M059J (cell line): ENCODE measurements at regions not wholly inside any gene's neighbourhood (a gene's known extent, or its start where the extent isn't known, plus 50 kb on each side); places are given as distances from the start of the nearest gene placed in this dataset.
A peak's percentile ranks its signal among the peaks of the same experiment; 100 is the strongest.
"Not testable (repeated sequence)": the region's sequence is repeated elsewhere in the genome, so short reads cannot be mapped to it uniquely, and the experiment has no call there.

Experiments
- DNase-seq: peaks from one replicate; pipeline ENCODE4 v3.0.0-alpha.2; 2012; ENCODE audit warnings: low read depth

DNA sequence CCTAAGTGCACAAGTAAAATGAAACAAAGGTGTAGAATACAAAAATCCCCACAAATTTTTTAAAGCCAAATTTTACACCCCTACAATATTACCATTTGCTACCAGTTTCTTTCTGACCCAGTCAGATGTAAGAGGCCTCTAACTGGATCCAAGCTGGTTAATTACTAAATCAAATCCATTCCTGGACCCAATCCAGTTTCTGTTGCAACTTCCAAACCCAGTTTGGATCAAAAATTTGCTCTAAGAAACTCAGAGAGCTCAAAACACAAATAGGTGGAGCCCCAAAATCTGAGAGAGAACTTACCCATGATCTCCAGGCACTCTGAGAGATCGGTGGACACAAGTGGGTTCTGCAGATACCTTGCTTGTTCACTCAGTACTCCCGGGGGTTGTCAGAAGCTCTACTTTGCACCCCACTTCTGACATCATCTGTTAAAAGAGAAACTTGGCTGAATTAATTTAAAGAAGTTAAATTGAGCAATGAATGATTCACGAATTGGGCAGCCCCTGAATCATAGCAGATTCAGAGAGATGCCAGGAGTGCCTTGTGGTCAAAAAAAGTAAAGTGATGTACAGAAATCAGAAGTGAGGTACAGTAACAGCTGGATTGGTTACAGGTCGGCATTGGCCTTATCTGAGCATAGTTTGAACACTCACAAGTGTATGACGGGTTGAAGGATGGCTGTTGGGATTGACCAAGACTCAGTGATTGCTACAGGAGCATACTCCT lies 448.0 kb downstream of the KCNT2 start:
- DNase-seq = peak; percentile 77

GRCh38 chr1:196155586-196155985 lies 452.7 kb downstream of the KCNT2 start:
- no peak for DNase-seq

DNA sequence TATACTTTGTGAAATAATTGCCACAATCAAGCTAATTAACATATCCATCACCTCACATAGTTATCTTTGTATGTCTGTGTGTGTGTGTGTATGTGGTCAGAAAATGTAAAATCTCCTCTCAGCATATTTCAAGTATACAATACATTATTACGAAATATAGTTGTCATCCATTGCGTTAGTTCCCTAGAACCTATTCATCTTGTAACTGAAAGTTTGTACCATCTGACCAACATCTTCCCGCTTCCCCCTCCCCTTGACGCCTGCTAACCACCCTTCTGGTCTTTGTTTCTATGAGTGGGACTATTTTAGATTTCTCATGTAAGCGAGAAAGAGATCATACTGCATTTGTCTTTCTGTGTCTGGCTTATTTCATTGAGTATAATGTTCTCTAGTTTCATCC lies 455.3 kb downstream of the KCNT2 start:
- DNase-seq = no peak

DNA sequence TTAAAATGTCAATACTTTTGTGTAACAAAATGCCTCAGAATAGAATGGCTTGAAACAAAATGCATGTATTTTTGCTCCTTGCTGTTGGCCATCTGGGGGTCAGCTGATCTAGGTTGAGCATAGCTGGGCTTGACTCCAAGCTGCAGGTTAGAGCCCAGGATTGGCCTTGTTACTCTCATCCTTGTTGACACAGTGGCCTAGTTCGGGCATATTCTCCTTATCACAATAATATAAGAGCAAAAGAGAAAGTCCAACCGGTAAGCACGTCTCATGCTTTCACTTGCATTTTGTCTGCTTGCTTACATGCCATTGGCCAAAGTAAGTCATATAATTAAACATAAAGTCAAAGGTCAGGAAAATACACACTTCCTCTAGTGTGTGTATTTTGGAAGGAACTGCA lies 456.2 kb downstream of the KCNT2 start:
- DNase-seq = peak; percentile 11

DNA sequence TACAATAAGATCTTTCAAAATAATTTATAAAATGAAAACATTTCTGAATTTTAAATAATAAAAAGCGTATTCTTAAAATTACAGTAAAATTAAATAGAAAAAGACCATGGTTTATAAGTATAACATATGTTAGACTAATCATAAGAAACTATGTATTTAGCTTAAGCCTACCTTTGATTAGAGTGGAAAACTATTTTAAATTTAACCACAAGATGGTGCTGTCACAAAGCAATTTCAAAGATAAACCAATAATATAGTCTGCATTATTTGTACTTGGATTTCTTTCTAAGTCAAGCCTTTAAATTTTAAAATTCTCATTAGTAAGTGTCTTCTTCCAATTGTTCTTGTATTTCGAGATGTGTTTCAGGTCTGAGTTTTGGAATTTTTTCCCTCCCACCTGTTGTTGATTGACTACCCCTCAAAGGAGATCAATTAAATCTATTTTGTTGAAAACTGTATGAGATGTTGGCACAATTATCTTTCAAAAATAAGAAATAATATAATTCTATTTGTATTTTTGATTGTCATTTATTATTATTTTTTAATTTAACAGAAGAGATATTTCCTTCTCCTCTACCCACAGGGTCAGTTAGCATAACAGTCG lies 459.8 kb downstream of the KCNT2 start:
- peak; percentile 47 for DNase-seq

- no peak for DNase-seq
Observed at GRCh38 chr1:196147530-196147929, 460.7 kb downstream of the KCNT2 start.

- not testable (repeated sequence) for DNase-seq
Observed at GRCh38 chr1:196145151-196145550, 463.1 kb downstream of the KCNT2 start.

GRCh38 chr1:196144588-196144987 lies 463.7 kb downstream of the KCNT2 start:
- DNase-seq = no peak

DNA sequence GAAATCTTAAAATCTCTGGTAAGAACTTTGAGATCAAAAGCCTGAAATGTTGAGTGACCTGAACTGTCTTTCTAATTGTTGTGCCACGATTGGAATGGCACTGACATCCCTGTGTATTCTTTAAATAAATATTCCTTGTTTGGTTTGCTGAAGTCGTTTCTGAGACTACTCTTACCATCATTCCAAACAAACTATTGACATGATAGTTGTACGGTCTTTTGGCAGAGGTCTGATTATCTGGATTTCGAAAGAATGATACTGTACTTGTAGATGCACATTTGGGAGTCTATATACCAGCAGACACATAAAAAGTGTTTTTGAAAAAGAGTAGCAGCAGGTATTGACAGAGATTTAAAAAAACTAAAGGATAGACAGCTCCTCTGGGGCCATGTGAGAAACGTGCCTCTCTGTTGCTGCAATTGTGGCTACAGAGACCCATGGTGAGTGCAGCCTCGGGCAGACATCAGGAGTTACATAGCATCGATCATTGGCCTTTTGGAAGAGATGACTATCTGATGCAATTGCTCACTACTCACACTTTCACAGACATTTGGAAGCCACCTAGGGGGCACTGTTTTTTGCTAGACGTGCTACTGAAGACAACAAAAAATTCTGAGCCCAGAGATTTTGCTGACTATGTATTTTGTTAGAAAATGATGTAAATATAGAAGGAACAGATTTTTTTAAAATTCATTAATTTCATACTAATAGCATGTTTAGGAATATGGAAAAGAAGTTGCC lies 464.5 kb downstream of the KCNT2 start:
- DNase-seq = peak; percentile 10

DNA sequence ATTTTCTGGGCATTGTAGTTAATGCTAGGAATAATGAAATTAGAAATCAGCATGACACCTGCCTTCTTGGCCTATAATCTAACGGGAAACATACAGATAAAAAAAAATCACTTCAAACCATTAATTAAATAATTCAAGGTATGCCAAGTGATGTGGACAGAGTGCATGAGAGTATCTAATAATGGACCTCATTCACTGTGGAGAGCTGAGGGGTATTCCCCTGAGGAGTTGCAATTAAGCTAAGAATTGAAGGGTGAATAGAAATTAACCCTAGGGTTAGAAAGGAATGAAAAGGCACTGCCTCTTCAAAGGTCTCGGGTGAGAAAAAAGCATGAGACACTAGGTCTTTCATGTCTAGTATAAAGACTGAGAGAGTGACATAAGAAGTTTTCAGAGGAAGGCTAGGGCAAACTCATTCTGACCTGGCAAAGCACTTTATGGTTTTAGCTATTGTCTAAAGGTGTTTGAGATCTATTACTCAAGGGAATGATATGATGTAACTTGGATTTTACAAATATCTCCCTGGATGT lies 466.1 kb downstream of the KCNT2 start:
- DNase-seq = no peak

- no peak for DNase-seq
Observed at GRCh38 chr1:196136396-196136795, 471.8 kb downstream of the KCNT2 start.

DNA sequence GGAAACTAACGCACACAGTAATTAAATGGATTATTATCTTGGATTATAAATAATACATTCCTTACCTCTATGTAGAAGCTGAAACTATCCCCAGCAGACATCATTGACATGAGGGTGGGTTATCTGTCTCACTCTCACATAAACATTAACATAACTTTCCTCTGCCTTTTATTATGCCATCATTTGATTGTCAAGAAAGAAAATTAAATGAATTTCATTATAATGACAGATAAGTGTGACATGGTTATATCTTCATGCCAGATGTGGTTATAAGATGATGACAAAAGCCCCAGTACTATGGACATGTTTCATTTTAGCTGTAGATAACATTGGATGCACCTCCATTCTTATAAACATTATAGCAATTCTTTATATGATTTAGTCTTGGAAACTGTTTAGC lies 476.5 kb downstream of the KCNT2 start:
- no peak for DNase-seq

DNA sequence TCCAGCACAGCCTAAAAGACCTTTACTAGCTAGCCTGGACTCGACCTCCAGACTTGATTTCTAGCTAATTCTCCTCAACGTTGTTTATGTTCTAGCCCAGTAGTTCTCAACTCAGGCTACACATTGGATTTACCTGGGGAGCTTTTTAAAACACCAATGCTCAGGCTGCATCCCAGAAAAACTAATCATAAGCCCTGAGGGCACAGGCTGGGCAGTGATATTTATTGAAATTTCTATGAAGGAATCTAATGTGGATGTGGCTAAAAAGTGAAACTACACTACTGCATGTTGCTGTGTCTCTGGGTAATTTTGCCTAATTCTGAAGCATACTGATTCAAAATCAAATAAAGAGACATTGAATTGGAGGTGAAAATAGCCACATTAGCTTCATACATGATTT lies 479.4 kb downstream of the KCNT2 start:
- no peak for DNase-seq

GRCh38 chr1:196121181-196121580 lies 487.1 kb downstream of the KCNT2 start:
- no peak for DNase-seq

DNA sequence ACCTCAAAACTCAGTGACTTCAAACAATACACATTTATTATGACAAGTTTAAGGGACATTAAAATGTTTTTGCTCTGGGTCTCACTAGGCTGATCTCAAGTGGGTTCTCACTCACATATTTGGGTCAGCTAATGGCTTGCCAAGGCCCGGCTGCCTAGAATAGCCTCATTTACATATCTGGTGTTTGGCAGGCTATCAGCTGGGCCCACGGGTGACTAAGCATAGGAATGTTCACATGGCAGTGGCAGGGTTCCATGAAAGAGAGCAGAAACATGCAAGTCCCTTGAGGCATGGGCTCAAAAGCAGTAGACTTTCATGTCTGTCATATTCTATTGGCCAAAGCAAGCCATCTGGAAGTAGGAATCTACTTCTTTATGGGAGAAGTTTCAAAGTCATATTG lies 492.6 kb downstream of the KCNT2 start:
- DNase-seq = peak; percentile 61

- DNase-seq = no peak
Observed at GRCh38 chr1:196114193-196114592, 494.0 kb downstream of the KCNT2 start.

GRCh38 chr1:196108990-196109389 lies 499.2 kb downstream of the KCNT2 start:
- not testable (repeated sequence) for DNase-seq

DNA sequence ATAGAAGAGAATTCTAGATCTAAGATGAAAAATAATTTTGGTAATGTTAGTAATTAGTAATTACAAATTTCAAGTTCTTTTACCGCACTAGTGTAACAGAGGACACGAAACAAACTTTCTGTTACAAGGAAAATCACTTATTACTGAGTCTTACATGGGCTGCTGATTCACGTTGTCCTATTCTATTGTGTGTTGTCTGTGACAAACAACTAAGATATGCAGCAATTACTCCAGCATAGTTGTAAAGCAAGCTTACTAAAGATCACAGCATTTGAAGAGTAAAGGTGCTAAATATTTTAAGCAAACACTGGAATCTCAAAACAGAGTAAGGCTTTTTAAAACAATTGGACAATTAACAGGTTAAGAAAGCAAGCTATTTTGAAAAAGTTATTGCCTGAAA lies 502.3 kb downstream of the KCNT2 start:
- no peak for DNase-seq

GRCh38 chr1:196102826-196103225 lies 505.4 kb downstream of the KCNT2 start:
- DNase-seq = no peak

GRCh38 chr1:196098000-196098399 lies 510.2 kb downstream of the KCNT2 start:
- DNase-seq = no peak

- DNase-seq = no peak
Observed at GRCh38 chr1:196094821-196095220, 513.4 kb downstream of the KCNT2 start.

- DNase-seq = no peak
Observed at GRCh38 chr1:196091397-196092135, 516.7 kb downstream of the KCNT2 start.
